ENCODE measurements at regions not wholly inside any gene's neighbourhood (a gene's known extent, or its start where the extent isn't known, plus 50 kb on each side); places are given as distances from the start of the nearest gene placed in this dataset.

- TF ChIP-seq CTCF (IDR thresholded peaks at IDR 0.05): no peak
- TF ChIP-seq POLR2A (IDR thresholded peaks at IDR 0.05): no peak
These were observed 269.7 kb upstream of the NFE2L3 start for GRCh38 chr7:25882151-25882773.

Data from adrenal gland (tissue), 5 donors.